Activated CD8-positive, alpha-beta T cell treated with anti-CD3 and anti-CD28 coated beads, Interleukin-2, amount 10 ng/mL, durations not matched to agents 7 days and 5 days (primary cell): ENCODE measurements at regions not wholly inside any gene's neighbourhood (a gene's known extent, or its start where the extent isn't known, plus 50 kb on each side); places are given as distances from the start of the nearest gene placed in this dataset.

Experiments used
- ATAC-seq: fragments of 150-1000 bp; cut with Tn5 transposase; one replicate; pipeline ENCODE4 v1.10.0; 2021; ENCODE audit warnings: moderate library complexity
- CTCF ChIA-PET: fragments of 350-600 bp; sonication (Branson Sonifier 250); formaldehyde crosslinking; loops from one replicate; lab custom pipeline; 2021; ENCODE audit warnings: antibody characterized with exemption; lab: Charles Lee
- POLR2A ChIA-PET: fragments of 350-600 bp; sonication (Branson Sonifier 250); formaldehyde crosslinking; loops from one replicate; lab custom pipeline; 2021; ENCODE audit warnings: antibody characterized with exemption; lab: Charles Lee
- DNase-seq: peaks from one replicate; pipeline ENCODE4 v3.0.0-alpha.2; 2020
- H3K27ac Mint-ChIP-seq: one replicate; pipeline ENCODE4 v1.8.0; 2021; ENCODE audit warnings: mild to moderate bottlenecking, mixed read lengths
- H3K27me3 Mint-ChIP-seq: one replicate; pipeline ENCODE4 v1.8.0; 2021; ENCODE audit warnings: low read depth, mixed read lengths
- H3K36me3 Mint-ChIP-seq: one replicate; pipeline ENCODE4 v1.8.0; 2021; ENCODE audit warnings: low read depth, mixed read lengths
- H3K4me1 Mint-ChIP-seq: one replicate; pipeline ENCODE4 v1.8.0; 2021; ENCODE audit warnings: low read depth, mixed read lengths
- H3K4me3 Mint-ChIP-seq: one replicate; pipeline ENCODE4 v1.8.0; 2021; ENCODE audit warnings: mild to moderate bottlenecking, mixed read lengths
- H3K9me3 Mint-ChIP-seq: one replicate; pipeline ENCODE4 v1.8.0; 2022; ENCODE audit warnings: mixed read lengths; ENCODE audit not compliant: insufficient read depth

- H3K27me3 Mint-ChIP-seq = no peaks in the 10 kb centered on the region
- no peaks in the 10 kb centered on the region for H3K36me3 Mint-ChIP-seq
- DNase-seq (no peak), ATAC-seq (no peak)
- CTCF ChIA-PET = no interaction called here
- POLR2A ChIA-PET = no interaction called here
- H3K4me3 Mint-ChIP-seq = no peak overlapping the region
- no peak overlapping the region for H3K27ac Mint-ChIP-seq
- no peaks in the 10 kb centered on the region for H3K9me3 Mint-ChIP-seq
- H3K4me1 Mint-ChIP-seq = no peaks in the 10 kb centered on the region
Measured at GRCh38 chr4:8780596-8781368, 90.9 kb downstream of the HMX1 start.

- no peaks in the 10 kb centered on the region for H3K36me3 Mint-ChIP-seq
- ChIA-PET POLR2A (no interaction called here), CTCF (no interaction called here)
- H3K4me1 Mint-ChIP-seq = no peaks in the 10 kb centered on the region
- H3K9me3 Mint-ChIP-seq = no peaks in the 10 kb centered on the region
- DNase-seq = no peak
- ATAC-seq = no peak
- H3K27me3 Mint-ChIP-seq = no peaks in the 10 kb centered on the region
- no peak overlapping the region for H3K4me3 Mint-ChIP-seq
- no peak overlapping the region for H3K27ac Mint-ChIP-seq
Measured at GRCh38 chr4:8780086-8780485, 91.6 kb downstream of the HMX1 start.

GRCh38 chr4:8779490-8779932 is 92.1 kb downstream of the HMX1 start:
- Mint-ChIP-seq H3K9me3 (no peaks in the 10 kb centered on the region), H3K36me3 (no peaks in the 10 kb centered on the region), H3K27me3 (no peaks in the 10 kb centered on the region), H3K4me3 (no peak overlapping the region), H3K4me1 (no peaks in the 10 kb centered on the region), H3K27ac (no peak overlapping the region)
- POLR2A ChIA-PET = no interaction called here
- no peak for DNase-seq
- CTCF ChIA-PET = no interaction called here
- no peak for ATAC-seq

GRCh38 chr4:8778760-8779159 is 92.9 kb downstream of the HMX1 start:
- Mint-ChIP-seq H3K4me3 (no peak overlapping the region), H3K36me3 (no peaks in the 10 kb centered on the region), H3K27me3 (no peaks in the 10 kb centered on the region), H3K4me1 (no peaks in the 10 kb centered on the region), H3K9me3 (no peaks in the 10 kb centered on the region), H3K27ac (no peak overlapping the region)
- CTCF ChIA-PET = no interaction called here
- ATAC-seq = no peak
- POLR2A ChIA-PET = no interaction called here
- DNase-seq = no peak

GRCh38 chr4:8778291-8778690 is 93.3 kb downstream of the HMX1 start:
- ATAC-seq (no peak), DNase-seq (no peak)
- H3K4me1 Mint-ChIP-seq = no peaks in the 10 kb centered on the region
- no peak overlapping the region for H3K4me3 Mint-ChIP-seq
- ChIA-PET POLR2A (no interaction called here), CTCF (no interaction called here)
- no peaks in the 10 kb centered on the region for H3K36me3 Mint-ChIP-seq
- H3K9me3 Mint-ChIP-seq = no peaks in the 10 kb centered on the region
- H3K27ac Mint-ChIP-seq = no peak overlapping the region
- no peaks in the 10 kb centered on the region for H3K27me3 Mint-ChIP-seq

GRCh38 chr4:8777320-8778196 is 94.1 kb downstream of the HMX1 start:
- ATAC-seq (no peak), DNase-seq (no peak)
- Mint-ChIP-seq H3K27ac (no peak overlapping the region), H3K27me3 (no peaks in the 10 kb centered on the region), H3K4me3 (no peak overlapping the region), H3K9me3 (no peaks in the 10 kb centered on the region), H3K36me3 (no peaks in the 10 kb centered on the region), H3K4me1 (no peaks in the 10 kb centered on the region)
- ChIA-PET CTCF (no interaction called here), POLR2A (no interaction called here)

DNA sequence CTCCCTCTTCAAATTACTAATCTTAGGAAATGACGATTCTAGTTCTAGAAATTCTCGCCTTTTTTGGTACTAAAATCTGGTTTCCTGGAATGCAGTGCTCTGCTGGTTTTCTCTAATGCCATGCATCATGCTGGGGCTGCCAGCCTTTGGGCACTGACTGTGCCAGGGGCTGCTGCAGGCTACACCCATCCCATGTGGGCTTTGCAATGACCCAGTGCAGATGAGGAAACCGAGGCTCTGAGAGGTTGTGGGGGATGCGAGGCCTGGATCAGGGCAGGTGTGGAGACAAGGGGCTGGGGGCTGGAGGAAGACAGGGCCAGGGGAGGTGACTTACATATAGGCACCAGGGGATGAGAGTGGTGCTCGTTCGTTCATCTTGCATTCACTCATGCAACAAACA is 95.3 kb downstream of the HMX1 start:
- H3K4me3 Mint-ChIP-seq = no peak overlapping the region
- ATAC-seq = no peak
- no peak for DNase-seq
- ChIA-PET POLR2A (no interaction called here), CTCF (no interaction called here)
- H3K27me3 Mint-ChIP-seq = no peaks in the 10 kb centered on the region
- no peaks in the 10 kb centered on the region for H3K4me1 Mint-ChIP-seq
- H3K36me3 Mint-ChIP-seq = no peaks in the 10 kb centered on the region
- no peak overlapping the region for H3K27ac Mint-ChIP-seq
- H3K9me3 Mint-ChIP-seq = no peaks in the 10 kb centered on the region

GRCh38 chr4:8775751-8776355 is 95.8 kb downstream of the HMX1 start:
- Mint-ChIP-seq H3K27me3 (no peaks in the 10 kb centered on the region), H3K36me3 (no peaks in the 10 kb centered on the region), H3K4me1 (no peaks in the 10 kb centered on the region), H3K4me3 (no peak overlapping the region), H3K27ac (no peak overlapping the region), H3K9me3 (no peaks in the 10 kb centered on the region)
- DNase-seq (no peak), ATAC-seq (no peak)
- CTCF ChIA-PET = no interaction called here
- POLR2A ChIA-PET = no interaction called here

DNA sequence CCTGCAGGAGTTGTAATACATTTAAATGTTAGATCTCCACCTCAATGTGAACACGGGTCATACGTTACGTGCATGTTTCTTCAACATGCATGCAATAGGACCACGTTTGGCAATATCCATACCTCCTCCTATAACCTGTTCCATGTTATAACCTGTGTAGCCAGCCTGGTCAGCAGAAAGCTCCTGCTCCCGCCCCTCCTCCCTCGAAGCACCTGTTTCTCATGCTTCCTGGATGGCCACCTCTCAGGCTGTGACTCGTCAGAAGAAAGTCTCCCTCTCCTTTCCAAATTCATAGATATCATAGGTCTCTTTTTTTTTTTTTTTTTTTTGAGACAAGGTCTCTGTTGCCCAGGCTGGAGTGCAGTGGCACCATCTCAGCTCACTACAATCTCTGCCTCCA is 96.5 kb downstream of the HMX1 start:
- Mint-ChIP-seq H3K9me3 (no peaks in the 10 kb centered on the region), H3K27ac (no peak overlapping the region), H3K36me3 (no peaks in the 10 kb centered on the region), H3K27me3 (no peaks in the 10 kb centered on the region), H3K4me1 (no peaks in the 10 kb centered on the region), H3K4me3 (no peak overlapping the region)
- POLR2A ChIA-PET = no interaction called here
- CTCF ChIA-PET = no interaction called here
- ATAC-seq = no peak
- no peak for DNase-seq

- ChIA-PET CTCF (no interaction called here), POLR2A (no interaction called here)
- H3K27ac Mint-ChIP-seq = no peak overlapping the region
- no peak for DNase-seq
- H3K27me3 Mint-ChIP-seq = no peaks in the 10 kb centered on the region
- no peak overlapping the region for H3K4me3 Mint-ChIP-seq
- H3K36me3 Mint-ChIP-seq = no peaks in the 10 kb centered on the region
- no peak for ATAC-seq
- no peaks in the 10 kb centered on the region for H3K4me1 Mint-ChIP-seq
- H3K9me3 Mint-ChIP-seq = no peaks in the 10 kb centered on the region
Measured at GRCh38 chr4:8774071-8774470, 97.6 kb downstream of the HMX1 start.

DNA sequence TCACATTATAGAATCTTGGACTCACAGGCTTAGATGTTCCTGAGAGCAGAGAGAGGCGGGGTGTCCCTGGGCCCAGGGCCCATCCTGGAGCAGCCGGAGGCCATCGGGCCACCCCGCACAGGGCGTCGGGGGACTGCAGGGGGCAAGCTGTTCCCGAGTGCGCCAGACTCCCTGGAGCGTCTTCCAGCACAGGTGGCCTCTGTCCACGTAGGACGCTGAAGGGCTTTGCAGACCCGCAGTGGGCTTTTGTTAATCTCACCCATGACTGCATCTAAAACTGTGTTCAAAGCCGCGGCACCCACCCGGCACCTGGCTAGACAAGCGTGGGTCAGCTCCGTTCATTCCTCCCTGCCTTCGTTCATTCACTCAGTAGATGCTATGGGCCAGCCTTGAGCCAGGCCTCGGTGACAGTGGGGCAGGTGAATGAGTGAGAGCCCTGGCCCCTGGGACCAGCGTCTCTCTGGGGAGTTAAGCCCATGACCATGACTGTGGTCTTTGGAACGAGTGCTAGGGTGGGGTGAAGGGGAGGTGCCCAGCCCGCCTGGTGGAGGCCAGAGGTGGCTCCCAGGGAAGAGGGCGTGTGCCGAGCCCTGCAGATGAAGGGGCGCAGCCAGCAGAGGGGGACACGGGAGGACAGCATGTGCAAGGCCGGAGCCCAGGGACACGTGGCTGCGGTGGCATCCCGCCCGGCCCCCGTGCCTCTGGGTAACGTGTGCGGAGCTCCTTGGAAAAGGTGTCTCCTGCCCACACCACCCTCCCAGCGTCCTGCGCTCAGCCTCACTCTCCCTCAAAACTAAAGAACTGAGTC is 98.3 kb downstream of the HMX1 start:
- ATAC-seq = no peak
- no peak overlapping the region for H3K4me3 Mint-ChIP-seq
- no peaks in the 10 kb centered on the region for H3K27me3 Mint-ChIP-seq
- H3K4me1 Mint-ChIP-seq = no peaks in the 10 kb centered on the region
- ChIA-PET POLR2A (no interaction called here), CTCF (no interaction called here)
- DNase-seq = no peak
- H3K36me3 Mint-ChIP-seq = no peaks in the 10 kb centered on the region
- no peak overlapping the region for H3K27ac Mint-ChIP-seq
- H3K9me3 Mint-ChIP-seq = no peaks in the 10 kb centered on the region
